Activated CD8-positive, alpha-beta memory T cell treated with anti-CD3 and anti-CD28 coated beads, Interleukin-2, amount 10 ng/mL, durations not matched to agents 7 days and 5 days (primary cell): ENCODE measurements at regions not wholly inside any gene's neighbourhood (a gene's known extent, or its start where the extent isn't known, plus 50 kb on each side); places are given as distances from the start of the nearest gene placed in this dataset.

Source experiments
- ATAC-seq: fragments of 150-1000 bp; cut with Tn5 transposase; one replicate; pipeline ENCODE4 v1.10.0; 2021; ENCODE audit warnings: moderate library complexity
- CTCF ChIA-PET: fragments of 350-600 bp; sonication (Branson Sonifier 250); formaldehyde crosslinking; loops from one replicate; lab custom pipeline; 2021; ENCODE audit warnings: antibody characterized with exemption; lab: Charles Lee
- DNase-seq: peaks from one replicate; pipeline ENCODE4 v3.0.0-alpha.2; 2020
- H3K27ac Mint-ChIP-seq: one replicate; pipeline ENCODE4 v1.8.0; 2021; ENCODE audit warnings: mild to moderate bottlenecking, mixed read lengths
- H3K27me3 Mint-ChIP-seq: one replicate; pipeline ENCODE4 v1.8.0; 2021; ENCODE audit warnings: mixed read lengths
- H3K36me3 Mint-ChIP-seq: one replicate; pipeline ENCODE4 v1.8.0; 2021; ENCODE audit warnings: mild to moderate bottlenecking, mixed read lengths
- H3K4me1 Mint-ChIP-seq: one replicate; pipeline ENCODE4 v1.8.0; 2021; ENCODE audit warnings: mixed read lengths
- H3K4me3 Mint-ChIP-seq: one replicate; pipeline ENCODE4 v1.8.0; 2021; ENCODE audit warnings: mild to moderate bottlenecking, moderate library complexity, mixed read lengths
- H3K9me3 Mint-ChIP-seq: one replicate; pipeline ENCODE4 v1.8.0; 2022; ENCODE audit warnings: low read depth, mixed read lengths

DNA sequence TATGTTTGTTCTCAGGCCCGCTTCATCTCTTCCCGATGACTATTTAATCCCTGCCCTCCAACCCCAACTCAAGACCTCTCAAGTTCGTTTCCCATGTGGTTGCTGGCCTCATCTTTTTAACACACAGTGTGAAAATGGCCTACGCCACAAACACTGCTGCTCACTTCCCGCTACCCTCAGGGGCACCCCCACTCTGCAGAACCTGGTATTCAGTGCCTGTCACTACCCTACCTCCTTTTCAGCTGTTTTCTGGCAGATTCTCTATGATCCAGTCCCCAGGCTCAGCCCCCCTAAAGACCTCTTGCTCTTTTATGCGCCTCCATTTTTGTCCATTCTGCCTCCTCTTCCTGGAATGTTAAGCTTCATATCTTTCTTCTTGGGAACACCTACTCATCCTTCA lies 152.6 kb upstream of the C1orf174 start:
- H3K27ac Mint-ChIP-seq, result no peak overlapping the region
- H3K4me1 Mint-ChIP-seq, result no peaks in the 10 kb centered on the region
- ATAC-seq, result no peak
- peaks cover 2% of the 10 kb centered on the region for H3K27me3 Mint-ChIP-seq
- H3K36me3 Mint-ChIP-seq, result no peaks in the 10 kb centered on the region
- no peak overlapping the region for H3K4me3 Mint-ChIP-seq
- CTCF ChIA-PET, result no interaction called here
- no peak for DNase-seq
- H3K9me3 Mint-ChIP-seq, result no peaks in the 10 kb centered on the region

DNA sequence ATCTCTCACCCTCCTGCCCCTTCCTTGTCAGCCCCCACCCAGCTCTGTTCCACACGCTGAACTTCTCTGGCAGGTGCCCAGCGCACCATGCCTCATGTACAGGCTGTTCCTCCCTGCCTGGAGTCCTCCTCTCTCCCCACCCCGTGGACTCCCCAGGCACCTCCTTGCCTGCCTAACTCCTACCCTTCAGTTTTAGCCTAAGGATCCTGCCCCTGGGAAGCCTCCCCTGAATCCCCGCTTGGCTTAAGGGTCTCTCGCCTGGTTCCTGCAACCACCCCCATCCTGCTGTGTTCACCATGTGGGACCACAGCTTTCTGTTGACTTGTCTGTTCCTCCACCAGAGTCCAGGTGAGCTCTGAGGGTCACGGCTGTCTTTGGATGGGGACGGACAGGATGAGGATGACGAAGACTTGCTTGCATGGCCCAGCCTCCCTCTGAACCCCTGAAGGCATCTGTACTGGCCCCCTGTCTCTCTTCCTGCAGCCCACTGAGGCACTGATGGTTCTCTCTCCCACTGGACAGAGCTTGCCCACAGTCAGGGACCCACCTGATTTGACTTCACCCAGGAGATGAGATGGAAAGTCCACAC lies 153.2 kb upstream of the C1orf174 start:
- Mint-ChIP-seq H3K36me3 (no peaks in the 10 kb centered on the region), H3K27ac (no peak overlapping the region), H3K27me3 (peaks cover 2% of the 10 kb centered on the region), H3K4me1 (no peaks in the 10 kb centered on the region), H3K4me3 (no peak overlapping the region), H3K9me3 (no peaks in the 10 kb centered on the region)
- ATAC-seq (no peak), DNase-seq (no peak)
- CTCF ChIA-PET, result no interaction called here

- ATAC-seq (no peak), DNase-seq (no peak)
- no peaks in the 10 kb centered on the region for H3K36me3 Mint-ChIP-seq
- CTCF ChIA-PET, result no interaction called here
- no peak overlapping the region for H3K27ac Mint-ChIP-seq
- H3K4me1 Mint-ChIP-seq, result no peaks in the 10 kb centered on the region
- no peaks in the 10 kb centered on the region for H3K9me3 Mint-ChIP-seq
- peaks cover 1% of the 10 kb centered on the region for H3K27me3 Mint-ChIP-seq
- H3K4me3 Mint-ChIP-seq, result no peak overlapping the region
These were observed 153.7 kb upstream of the C1orf174 start for GRCh38 chr1:4053774-4054173.

- CTCF ChIA-PET, result no interaction called here
- Mint-ChIP-seq H3K4me1 (no peaks in the 10 kb centered on the region), H3K27ac (no peak overlapping the region)
These were observed 155.4 kb upstream of the C1orf174 start for GRCh38 chr1:4055294-4055967.

DNA sequence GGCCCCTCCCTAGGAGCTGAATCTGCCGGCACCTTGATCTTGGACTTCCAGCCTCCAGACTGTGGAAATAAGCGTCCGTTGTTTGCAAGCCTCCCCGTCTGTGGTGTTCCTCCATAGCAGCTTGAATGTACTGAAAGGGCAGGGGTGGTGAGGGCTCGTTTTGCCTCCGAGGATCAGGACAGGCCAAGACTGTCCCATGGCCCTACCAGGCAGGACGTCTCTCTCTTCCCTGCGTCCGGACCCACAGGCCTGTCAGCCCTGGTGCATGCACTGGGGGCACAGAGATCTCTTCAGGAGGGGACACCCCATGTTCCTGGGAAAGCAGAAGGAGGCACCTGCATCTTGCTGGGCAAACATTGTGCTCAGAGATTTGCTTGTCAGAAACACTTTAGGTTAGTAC lies 156.3 kb upstream of the C1orf174 start:
- no peak overlapping the region for H3K4me3 Mint-ChIP-seq
- no peak overlapping the region for H3K27ac Mint-ChIP-seq
- ATAC-seq (no peak), DNase-seq (no peak)
- no peaks in the 10 kb centered on the region for H3K27me3 Mint-ChIP-seq
- H3K9me3 Mint-ChIP-seq, result no peaks in the 10 kb centered on the region
- no peaks in the 10 kb centered on the region for H3K36me3 Mint-ChIP-seq
- H3K4me1 Mint-ChIP-seq, result no peaks in the 10 kb centered on the region
- CTCF ChIA-PET, result no interaction called here

More at GRCh38 chr1:4055294-4055967, 155.4 kb upstream of the C1orf174 start:
- Mint-ChIP-seq H3K9me3 (no peaks in the 10 kb centered on the region), H3K4me3 (no peak overlapping the region), H3K27me3 (no peaks in the 10 kb centered on the region), H3K36me3 (no peaks in the 10 kb centered on the region)
- DNase-seq (no peak), ATAC-seq (no peak)

GRCh38 chr1:4056989-4057388 lies 156.9 kb upstream of the C1orf174 start:
- Mint-ChIP-seq H3K4me3 (no peak overlapping the region), H3K27me3 (no peaks in the 10 kb centered on the region), H3K27ac (no peak overlapping the region), H3K9me3 (no peaks in the 10 kb centered on the region), H3K36me3 (no peaks in the 10 kb centered on the region), H3K4me1 (no peaks in the 10 kb centered on the region)
- DNase-seq (no peak), ATAC-seq (no peak)
- CTCF ChIA-PET, result no interaction called here

DNA sequence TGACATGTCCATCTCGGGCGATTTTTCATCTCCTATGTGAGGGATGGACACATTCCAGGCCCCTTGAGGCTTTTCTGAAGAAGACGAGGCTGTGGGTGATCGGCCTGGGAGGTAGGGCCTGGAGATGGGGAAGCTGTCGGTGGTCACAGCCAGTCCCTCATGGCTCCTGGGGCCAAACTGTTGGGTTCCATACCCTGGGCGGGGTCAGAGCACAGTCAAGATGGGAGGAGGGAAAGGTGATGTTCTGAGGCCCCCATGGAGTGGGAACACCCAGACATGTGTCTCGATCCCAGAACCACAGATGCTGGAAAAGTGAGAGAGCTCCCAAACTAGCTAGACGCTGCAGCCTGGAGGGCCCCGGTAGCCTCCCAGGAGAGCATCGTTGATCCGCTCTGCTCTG lies 157.5 kb upstream of the C1orf174 start:
- ATAC-seq (no peak), DNase-seq (no peak)
- CTCF ChIA-PET, result no interaction called here
- Mint-ChIP-seq H3K27ac (no peak overlapping the region), H3K4me1 (no peaks in the 10 kb centered on the region), H3K9me3 (no peaks in the 10 kb centered on the region), H3K4me3 (no peak overlapping the region), H3K36me3 (no peaks in the 10 kb centered on the region), H3K27me3 (no peaks in the 10 kb centered on the region)

DNA sequence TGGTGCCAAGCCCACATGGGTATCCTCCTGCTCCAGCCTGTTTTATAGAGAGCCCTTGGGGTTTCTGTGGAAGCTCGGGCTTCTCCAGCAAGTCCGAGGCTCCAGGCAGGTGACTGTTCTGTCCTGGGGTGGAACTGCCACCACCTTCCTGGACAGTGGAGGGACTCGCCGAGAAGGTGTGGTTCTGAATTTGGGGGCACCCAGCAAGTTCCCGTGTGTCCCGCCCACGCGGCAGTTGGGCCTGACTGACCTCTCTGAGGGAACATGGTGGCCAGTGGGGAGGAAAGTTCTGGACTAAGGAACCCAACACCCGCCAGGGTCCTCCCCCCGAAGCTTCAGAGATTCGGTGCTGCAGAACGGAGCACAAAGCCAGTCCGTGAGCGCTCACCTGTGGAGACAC lies 158.1 kb upstream of the C1orf174 start:
- Mint-ChIP-seq H3K27me3 (no peaks in the 10 kb centered on the region), H3K27ac (no peak overlapping the region), H3K4me3 (no peak overlapping the region), H3K9me3 (no peaks in the 10 kb centered on the region), H3K36me3 (no peaks in the 10 kb centered on the region), H3K4me1 (no peaks in the 10 kb centered on the region)
- DNase-seq (no peak), ATAC-seq (no peak)
- CTCF ChIA-PET, result no interaction called here

DNA sequence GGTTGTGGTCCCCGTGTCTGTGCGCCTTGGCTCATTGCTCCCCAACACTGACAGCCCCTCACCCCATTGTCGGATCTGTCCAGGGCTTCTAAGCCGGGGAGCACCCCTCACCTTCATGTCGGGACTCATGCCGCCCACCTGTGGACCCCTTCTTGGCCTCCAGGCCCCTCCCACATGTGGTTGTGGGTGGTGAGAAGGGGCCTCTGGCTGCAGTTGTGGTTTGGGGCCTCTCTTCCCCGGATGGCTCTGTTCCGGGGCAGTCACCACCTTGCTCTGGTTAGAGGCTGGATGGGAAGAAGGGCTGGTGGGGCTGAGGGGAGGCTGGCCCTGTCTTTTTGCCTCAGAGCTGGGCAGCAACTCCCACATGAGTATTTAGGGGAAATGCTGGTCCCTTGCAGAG lies 158.6 kb upstream of the C1orf174 start:
- no peaks in the 10 kb centered on the region for H3K4me1 Mint-ChIP-seq
- no peak overlapping the region for H3K4me3 Mint-ChIP-seq
- CTCF ChIA-PET, result no interaction called here
- no peaks in the 10 kb centered on the region for H3K36me3 Mint-ChIP-seq
- no peaks in the 10 kb centered on the region for H3K27me3 Mint-ChIP-seq
- H3K27ac Mint-ChIP-seq, result no peak overlapping the region
- no peaks in the 10 kb centered on the region for H3K9me3 Mint-ChIP-seq
- no peak for DNase-seq
- ATAC-seq, result no peak

DNA sequence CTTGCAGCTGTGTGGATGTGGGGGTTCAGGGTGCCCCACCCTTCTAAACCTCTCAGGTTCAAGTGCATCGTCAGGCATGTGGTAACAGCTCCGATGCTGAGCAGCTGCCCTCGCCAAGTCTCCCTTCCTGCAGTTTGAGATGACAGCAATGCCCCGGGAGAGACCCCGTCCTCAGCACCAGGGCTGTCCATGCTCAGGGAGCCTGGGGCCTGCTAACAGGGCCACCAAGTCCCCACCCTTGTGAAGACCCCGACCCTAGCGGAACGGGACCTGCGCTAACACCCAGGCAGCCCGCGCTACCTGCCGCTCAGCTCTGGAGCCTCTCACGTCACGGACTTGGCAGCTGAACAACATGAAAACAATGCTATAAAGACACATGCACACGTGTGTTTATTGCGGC lies 159.2 kb upstream of the C1orf174 start:
- H3K27ac Mint-ChIP-seq, result no peak overlapping the region
- no peak overlapping the region for H3K4me3 Mint-ChIP-seq
- no peaks in the 10 kb centered on the region for H3K4me1 Mint-ChIP-seq
- CTCF ChIA-PET, result no interaction called here
- no peaks in the 10 kb centered on the region for H3K36me3 Mint-ChIP-seq
- ATAC-seq (no peak), DNase-seq (no peak)
- no peaks in the 10 kb centered on the region for H3K9me3 Mint-ChIP-seq
- no peaks in the 10 kb centered on the region for H3K27me3 Mint-ChIP-seq

GRCh38 chr1:4060850-4061249 lies 160.8 kb upstream of the C1orf174 start:
- no peaks in the 10 kb centered on the region for H3K36me3 Mint-ChIP-seq
- H3K27ac Mint-ChIP-seq, result no peak overlapping the region
- no peaks in the 10 kb centered on the region for H3K4me1 Mint-ChIP-seq
- H3K9me3 Mint-ChIP-seq, result no peaks in the 10 kb centered on the region
- no peak overlapping the region for H3K4me3 Mint-ChIP-seq
- no peaks in the 10 kb centered on the region for H3K27me3 Mint-ChIP-seq
- no peak for DNase-seq
- no peak for ATAC-seq
- CTCF ChIA-PET, result no interaction called here

GRCh38 chr1:4061521-4062031 lies 161.5 kb upstream of the C1orf174 start:
- CTCF ChIA-PET, result no interaction called here
- ATAC-seq (no peak), DNase-seq (no peak)
- Mint-ChIP-seq H3K4me3 (no peak overlapping the region), H3K27me3 (no peaks in the 10 kb centered on the region), H3K4me1 (no peaks in the 10 kb centered on the region), H3K27ac (no peak overlapping the region), H3K9me3 (no peaks in the 10 kb centered on the region), H3K36me3 (no peaks in the 10 kb centered on the region)

DNA sequence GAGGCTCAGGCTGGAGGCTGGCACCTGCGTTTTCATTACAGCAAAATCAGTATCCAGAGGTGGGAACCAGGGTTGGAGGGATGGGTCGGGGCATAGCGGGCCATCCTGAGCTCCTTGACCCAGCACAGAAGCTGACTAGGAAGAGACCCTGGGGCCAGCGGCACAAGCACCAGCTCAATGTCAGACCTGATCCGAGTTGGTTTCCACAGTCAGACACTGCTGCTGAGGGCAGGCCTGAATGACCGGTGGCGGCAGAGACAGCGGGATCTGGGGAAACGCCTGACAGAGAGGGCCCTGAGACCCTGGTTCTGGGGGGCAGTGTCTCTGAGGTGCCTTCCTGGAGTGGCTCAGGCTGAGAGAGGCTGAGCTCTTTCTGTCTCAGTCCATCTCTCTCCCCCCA lies 162.0 kb upstream of the C1orf174 start:
- Mint-ChIP-seq H3K27me3 (no peaks in the 10 kb centered on the region), H3K27ac (no peak overlapping the region), H3K36me3 (no peaks in the 10 kb centered on the region), H3K9me3 (no peaks in the 10 kb centered on the region), H3K4me1 (no peaks in the 10 kb centered on the region), H3K4me3 (no peak overlapping the region)
- CTCF ChIA-PET, result no interaction called here
- no peak for DNase-seq
- ATAC-seq, result no peak

DNA sequence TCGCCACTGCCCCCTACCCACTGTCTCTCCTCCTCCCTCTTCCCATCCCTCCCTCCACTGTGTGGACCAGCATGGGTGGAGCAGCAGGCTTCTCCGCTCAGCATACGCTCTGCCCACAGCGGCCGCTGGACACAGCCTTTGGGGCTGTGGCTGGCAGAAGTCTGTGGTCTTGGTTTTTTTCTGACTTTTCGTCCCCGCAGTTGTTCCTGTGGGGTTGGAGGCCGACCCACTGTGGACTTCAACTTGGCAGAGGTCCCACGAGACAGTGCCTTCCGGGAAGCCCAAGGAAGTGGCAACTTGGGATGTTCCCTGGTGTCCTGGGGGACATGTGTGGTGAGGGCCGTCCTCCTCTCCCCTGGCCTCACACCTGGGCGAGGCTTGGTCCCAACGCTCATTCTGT lies 162.5 kb upstream of the C1orf174 start:
- ATAC-seq (no peak), DNase-seq (no peak)
- Mint-ChIP-seq H3K4me3 (no peak overlapping the region), H3K36me3 (no peaks in the 10 kb centered on the region), H3K9me3 (no peaks in the 10 kb centered on the region), H3K27ac (no peak overlapping the region), H3K4me1 (no peaks in the 10 kb centered on the region), H3K27me3 (no peaks in the 10 kb centered on the region)
- CTCF ChIA-PET, result no interaction called here
